HG03108 (cell line): ENCODE measurements at regions not wholly inside any gene's neighbourhood (a gene's known extent, or its start where the extent isn't known, plus 50 kb on each side); places are given as distances from the start of the nearest gene placed in this dataset.
"Not testable (repeated sequence)": the region's sequence is repeated elsewhere in the genome, so short reads cannot be mapped to it uniquely, and the experiment has no call there.

ENCODE experiments used
- ATAC-seq: cut with Tn5 transposase; IDR thresholded peaks from one replicate; pipeline ENCODE4 v1.9.1; 2021; ENCODE audit warnings: moderate library complexity; ENCODE audit not compliant: unreplicated experiment

GRCh38 chrX:148259990-148260389 is 240.4 kb upstream of the AFF2 start:
- ATAC-seq: no peak

GRCh38 chrX:148265829-148266228 is 234.6 kb upstream of the AFF2 start:
- no peak for ATAC-seq

- no peak for ATAC-seq
Measured at GRCh38 chrX:148268673-148269072, 231.7 kb upstream of the AFF2 start.

GRCh38 chrX:148269513-148269912 is 230.9 kb upstream of the AFF2 start:
- no peak for ATAC-seq

DNA sequence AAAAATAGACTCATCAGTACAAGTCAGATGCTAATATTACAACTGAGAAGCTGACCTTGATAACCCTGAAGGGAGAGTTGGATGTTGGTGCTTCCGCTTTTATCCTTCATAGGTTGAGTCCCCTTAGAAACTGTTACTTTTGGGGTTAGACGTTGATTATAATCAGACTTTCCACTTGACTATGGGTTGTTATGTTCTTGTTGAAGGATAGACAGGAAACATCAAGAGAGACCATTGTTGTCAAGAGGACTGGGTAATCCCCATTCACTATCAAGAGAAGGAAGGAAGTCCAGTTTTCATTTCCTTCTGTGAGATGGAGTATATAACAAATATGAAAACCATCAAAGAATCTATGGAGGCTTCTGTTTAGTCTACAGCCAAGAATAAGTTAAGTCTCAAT is 229.9 kb upstream of the AFF2 start:
- ATAC-seq: no peak

DNA sequence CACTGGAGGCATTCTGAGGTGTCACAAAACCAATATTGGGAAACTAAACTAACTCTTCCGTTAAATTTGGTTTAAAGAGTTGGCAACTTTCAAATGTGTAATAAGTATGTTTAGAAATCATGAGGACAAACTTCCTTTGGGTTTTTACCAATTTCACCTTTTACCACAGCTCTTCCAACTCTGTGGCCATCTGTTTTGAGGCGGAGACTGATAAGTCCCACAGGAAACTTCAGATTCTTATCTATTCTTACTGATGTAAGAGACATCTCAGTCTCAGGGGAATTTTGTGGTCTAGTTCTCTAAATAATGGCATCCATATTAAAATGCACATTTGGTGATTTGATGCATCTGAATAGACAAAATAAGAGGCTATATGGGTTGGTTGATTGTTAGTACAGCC is 229.2 kb upstream of the AFF2 start:
- no peak for ATAC-seq

GRCh38 chrX:148281920-148282319 is 218.5 kb upstream of the AFF2 start:
- ATAC-seq: no peak

- ATAC-seq: no peak
Measured at GRCh38 chrX:148282504-148282903, 217.9 kb upstream of the AFF2 start.

- ATAC-seq: no peak
Measured at GRCh38 chrX:148284056-148284455, 216.4 kb upstream of the AFF2 start.

- no peak for ATAC-seq
Measured at GRCh38 chrX:148284821-148285220, 215.6 kb upstream of the AFF2 start.

- no peak for ATAC-seq
Measured at GRCh38 chrX:148288451-148288850, 212.0 kb upstream of the AFF2 start.

- no peak for ATAC-seq
Measured at GRCh38 chrX:148290041-148290440, 210.4 kb upstream of the AFF2 start.

DNA sequence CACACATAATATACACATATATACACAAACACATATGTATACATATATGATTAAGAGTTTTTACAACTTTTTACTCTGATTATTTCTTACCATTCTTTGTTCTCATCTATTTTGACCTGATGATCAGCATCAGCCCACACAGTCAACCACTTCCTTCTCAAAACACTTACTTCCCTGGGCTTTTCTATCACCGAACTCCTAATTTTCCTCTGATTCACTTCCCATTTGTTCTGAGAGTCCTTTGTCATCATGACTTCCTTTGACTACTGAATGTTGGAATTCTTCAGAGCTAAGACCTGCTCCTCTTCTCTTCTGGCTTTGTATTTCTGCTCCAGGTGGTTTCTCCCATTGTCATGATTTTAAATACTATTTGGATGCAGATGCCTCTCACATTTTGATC is 209.5 kb upstream of the AFF2 start:
- ATAC-seq: no peak

GRCh38 chrX:148298737-148299136 is 201.7 kb upstream of the AFF2 start:
- ATAC-seq: no peak

- ATAC-seq: not testable (repeated sequence)
Measured at GRCh38 chrX:148305214-148305613, 195.2 kb upstream of the AFF2 start.

- ATAC-seq: no peak
Measured at GRCh38 chrX:148309413-148309812, 191.0 kb upstream of the AFF2 start.

GRCh38 chrX:148310426-148311165 is 189.8 kb upstream of the AFF2 start:
- ATAC-seq: peak; percentile 92

GRCh38 chrX:148311544-148311943 is 188.9 kb upstream of the AFF2 start:
- no peak for ATAC-seq

- ATAC-seq: no peak
Measured at GRCh38 chrX:148314876-148315275, 185.5 kb upstream of the AFF2 start.

- no peak for ATAC-seq
Measured at GRCh38 chrX:148316446-148316845, 184.0 kb upstream of the AFF2 start.

- no peak for ATAC-seq
Measured at GRCh38 chrX:148322906-148323305, 177.5 kb upstream of the AFF2 start.

DNA sequence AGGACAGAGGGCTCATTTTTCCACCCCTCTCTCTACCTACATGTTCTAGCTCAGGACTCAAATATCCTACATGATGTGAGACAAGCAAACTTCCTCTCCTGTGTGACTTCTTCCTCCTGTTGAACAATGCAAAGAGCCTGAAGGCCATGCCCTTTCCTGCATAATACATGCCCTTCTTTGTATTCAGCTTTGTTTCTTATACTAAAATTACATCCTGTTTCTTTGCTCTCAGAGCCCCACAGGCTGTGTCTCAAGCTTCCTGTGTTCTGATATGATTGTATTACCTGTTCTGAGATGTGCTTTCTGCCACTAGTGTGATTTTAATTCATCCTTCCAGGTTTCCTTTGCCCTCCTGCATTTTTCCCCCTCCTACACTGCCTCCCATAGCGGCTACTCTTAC is 166.4 kb upstream of the AFF2 start:
- no peak for ATAC-seq

DNA sequence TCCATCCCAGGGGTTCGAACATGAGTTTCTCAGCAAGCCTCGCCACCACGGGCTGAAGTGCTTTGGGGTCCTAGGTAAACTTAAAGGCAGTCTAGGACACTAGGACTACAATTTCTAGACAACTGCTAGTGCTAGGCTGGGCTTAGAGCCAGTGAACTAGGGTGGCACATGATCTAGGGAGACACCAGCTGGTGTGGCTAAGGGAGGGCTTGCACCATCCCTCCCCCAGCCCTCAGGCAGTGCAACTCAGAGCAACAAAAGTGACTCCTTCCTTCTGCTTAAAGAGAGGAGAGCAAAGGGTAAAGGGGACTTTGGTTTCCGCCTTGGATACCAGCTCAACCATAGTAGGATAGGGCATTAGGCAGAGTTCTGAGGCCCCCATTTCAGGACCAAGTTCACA is 162.5 kb upstream of the AFF2 start:
- ATAC-seq: no peak
